ENCODE measurements at regions not wholly inside any gene's neighbourhood (a gene's known extent, or its start where the extent isn't known, plus 50 kb on each side); places are given as distances from the start of the nearest gene placed in this dataset.

DNA sequence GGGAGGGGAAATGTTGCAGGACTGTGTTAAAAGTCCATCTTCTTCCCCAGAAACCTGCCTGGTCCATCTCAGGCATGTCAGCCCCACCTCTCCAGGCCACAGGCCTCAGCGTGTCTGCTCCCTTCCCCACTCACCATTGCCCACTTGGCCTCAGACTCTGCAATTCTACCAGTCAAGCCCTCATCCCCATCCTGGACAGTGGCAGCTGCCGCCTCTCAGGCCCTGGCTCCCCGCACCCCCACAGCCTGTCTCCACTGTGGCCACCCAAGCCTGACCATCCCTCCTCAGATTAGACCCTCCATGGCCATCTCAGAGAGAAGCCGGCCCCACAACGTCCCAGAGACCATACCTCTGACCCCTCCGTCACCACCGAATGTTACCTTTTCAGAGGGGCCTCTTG is 89.9 kb downstream of the BARX1 start:
- WGBS (ENCODE audit: insufficient coverage), result 90% methylated on average over 7 of the region's 7 CpGs
- CTCF ChIA-PET, result no interaction called here
- H3K9me3 ChIP-seq (ENCODE audit: control extremely low read depth in 1 of 3, control insufficient read depth in 2 of 3, insufficient read depth in 1 of 3, low read length in 2 of 3), result peaks cover 0 to 12% (median 0%) of the 10 kb centered on the region in 3 donors
- TF ChIP-seq, protein P1, sequence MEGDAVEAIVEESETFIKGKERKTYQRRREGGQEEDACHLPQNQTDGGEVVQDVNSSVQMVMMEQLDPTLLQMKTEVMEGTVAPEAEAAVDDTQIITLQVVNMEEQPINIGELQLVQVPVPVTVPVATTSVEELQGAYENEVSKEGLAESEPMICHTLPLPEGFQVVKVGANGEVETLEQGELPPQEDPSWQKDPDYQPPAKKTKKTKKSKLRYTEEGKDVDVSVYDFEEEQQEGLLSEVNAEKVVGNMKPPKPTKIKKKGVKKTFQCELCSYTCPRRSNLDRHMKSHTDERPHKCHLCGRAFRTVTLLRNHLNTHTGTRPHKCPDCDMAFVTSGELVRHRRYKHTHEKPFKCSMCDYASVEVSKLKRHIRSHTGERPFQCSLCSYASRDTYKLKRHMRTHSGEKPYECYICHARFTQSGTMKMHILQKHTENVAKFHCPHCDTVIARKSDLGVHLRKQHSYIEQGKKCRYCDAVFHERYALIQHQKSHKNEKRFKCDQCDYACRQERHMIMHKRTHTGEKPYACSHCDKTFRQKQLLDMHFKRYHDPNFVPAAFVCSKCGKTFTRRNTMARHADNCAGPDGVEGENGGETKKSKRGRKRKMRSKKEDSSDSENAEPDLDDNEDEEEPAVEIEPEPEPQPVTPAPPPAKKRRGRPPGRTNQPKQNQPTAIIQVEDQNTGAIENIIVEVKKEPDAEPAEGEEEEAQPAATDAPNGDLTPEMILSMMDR (IDR thresholded peaks at IDR 0.05), result no peak
- TF ChIP-seq EZH2 (IDR thresholded peaks at IDR 0.05; ENCODE audit: borderline replicate concordance, insufficient read depth, low read depth, low read length, poor library complexity, severe bottlenecking), result no peak
- H3K4me1 ChIP-seq (ENCODE audit: control insufficient read depth in 2 of 2, insufficient read depth in 2 of 2, low read length in 2 of 2), result no peaks in the 10 kb centered on the region
- no peak overlapping the region for H3K4me2 ChIP-seq (replicated peaks; ENCODE audit: low read depth, low read length, poor library complexity, severe bottlenecking)
- no peak overlapping the region for H3K9ac ChIP-seq (ENCODE audit: low read length)
- Mint-ChIP-seq H3K27ac (no peak overlapping the region), H3K27me3 (peaks cover 22% of the 10 kb centered on the region), H3K4me3 (no peak overlapping the region), H3K9me3 (ENCODE audit: insufficient read depth) (peaks cover 4% of the 10 kb centered on the region), H3K4me1 (no peaks in the 10 kb centered on the region)
- no peaks in the 10 kb centered on the region for H3K79me2 ChIP-seq (ENCODE audit: control insufficient read depth, insufficient read depth, low read length)
- intact Hi-C loops (cut with micrococcal nuclease), result no loop called here
- no peaks in the 10 kb centered on the region for H3K36me3 ChIP-seq (replicated peaks in 1 of 2; ENCODE audit: control extremely low read depth in 1 of 2, control insufficient read depth in 1 of 2, extremely low read depth in 1 of 2, insufficient read depth in 2 of 2, low read length in 1 of 2)
- peaks cover 0 to 20% (median 4%) of the 10 kb centered on the region in 4 experiments for H3K27me3 ChIP-seq (replicated peaks in 1 of 4; ENCODE audit: control extremely low read depth in 1 of 4, control insufficient read depth in 3 of 4, insufficient read depth in 4 of 4, low read length in 3 of 4)
- no peak overlapping the region for H3K4me3 ChIP-seq (ENCODE audit: control extremely low read depth in 1 of 5, extremely low read depth in 1 of 5, insufficient read depth in 1 of 5, low read depth in 2 of 5, low read length in 4 of 5)
- POLR2A ChIA-PET, result no interaction called here
- DNase-seq (no peak), ATAC-seq (ENCODE audit: low read depth) (no peak)
- H2AFZ ChIP-seq (ENCODE audit: insufficient read depth, low read depth, low read length, poor library complexity, severe bottlenecking), result no peak overlapping the region
- no peaks in the 10 kb centered on the region for H4K20me1 ChIP-seq (ENCODE audit: control insufficient read depth, insufficient read depth, low read length, poor library complexity, severe bottlenecking)
- no peak overlapping the region for H3K27ac ChIP-seq (ENCODE audit: low read length in 2 of 2)

DNA sequence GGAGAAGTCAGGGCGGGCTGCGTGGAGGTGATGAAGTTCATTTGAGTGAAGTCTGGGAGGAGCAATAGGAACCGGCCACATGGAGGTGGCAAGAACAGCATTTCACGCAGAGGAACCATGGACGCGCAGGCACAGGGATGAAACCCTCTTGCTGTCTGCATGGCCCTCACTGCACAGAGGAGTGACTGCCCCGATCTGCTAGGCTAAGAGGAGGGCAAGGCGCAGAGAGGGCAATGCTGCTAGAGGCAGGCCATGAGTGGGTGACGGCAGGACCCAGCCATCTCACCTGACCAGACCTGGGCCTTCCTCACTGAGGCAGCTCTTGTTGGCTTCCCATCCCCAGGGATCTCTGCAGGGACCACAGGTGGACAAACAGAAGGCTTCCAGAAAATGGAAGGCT is 90.3 kb downstream of the BARX1 start:
- ATAC-seq (ENCODE audit: low read depth), result no peak
- H3K27me3 ChIP-seq (replicated peaks in 1 of 4; ENCODE audit: control extremely low read depth in 1 of 4, control insufficient read depth in 3 of 4, insufficient read depth in 4 of 4, low read length in 3 of 4), result peaks cover 0 to 21% (median 4%) of the 10 kb centered on the region in 4 experiments
- no peak overlapping the region for H3K9ac ChIP-seq (ENCODE audit: low read length)
- no peak overlapping the region for H2AFZ ChIP-seq (ENCODE audit: insufficient read depth, low read depth, low read length, poor library complexity, severe bottlenecking)
- H3K36me3 ChIP-seq (replicated peaks in 1 of 2; ENCODE audit: control extremely low read depth in 1 of 2, control insufficient read depth in 1 of 2, extremely low read depth in 1 of 2, insufficient read depth in 2 of 2, low read length in 1 of 2), result no peaks in the 10 kb centered on the region
- no peak overlapping the region for H3K4me3 ChIP-seq (ENCODE audit: control extremely low read depth in 1 of 5, extremely low read depth in 1 of 5, insufficient read depth in 1 of 5, low read depth in 2 of 5, low read length in 4 of 5)
- Mint-ChIP-seq H3K9me3 (ENCODE audit: insufficient read depth) (peaks cover 4% of the 10 kb centered on the region), H3K27ac (no peak overlapping the region), H3K4me1 (no peaks in the 10 kb centered on the region), H3K4me3 (no peak overlapping the region), H3K27me3 (peaks cover 26% of the 10 kb centered on the region)
- no peak overlapping the region for H3K27ac ChIP-seq (ENCODE audit: low read length in 2 of 2)
- H3K79me2 ChIP-seq (ENCODE audit: control insufficient read depth, insufficient read depth, low read length), result no peaks in the 10 kb centered on the region
- intact Hi-C loops (cut with micrococcal nuclease), result no loop called here
- DNase-seq, result no peak
- ChIA-PET CTCF (no interaction called here), POLR2A (no interaction called here)
- no peaks in the 10 kb centered on the region for H4K20me1 ChIP-seq (ENCODE audit: control insufficient read depth, insufficient read depth, low read length, poor library complexity, severe bottlenecking)
- no peaks in the 10 kb centered on the region for H3K4me1 ChIP-seq (ENCODE audit: control insufficient read depth in 2 of 2, insufficient read depth in 2 of 2, low read length in 2 of 2)
- WGBS (ENCODE audit: insufficient coverage), result 90% methylated on average over 9 of the region's 9 CpGs
- peaks cover 0 to 13% (median 0%) of the 10 kb centered on the region in 3 donors for H3K9me3 ChIP-seq (ENCODE audit: control extremely low read depth in 1 of 3, control insufficient read depth in 2 of 3, insufficient read depth in 1 of 3, low read length in 2 of 3)
- H3K4me2 ChIP-seq (replicated peaks; ENCODE audit: low read depth, low read length, poor library complexity, severe bottlenecking), result no peak overlapping the region
- TF ChIP-seq EZH2 (IDR thresholded peaks at IDR 0.05; ENCODE audit: borderline replicate concordance, insufficient read depth, low read depth, low read length, poor library complexity, severe bottlenecking), result no peak
- TF ChIP-seq, protein P1 (IDR thresholded peaks at IDR 0.05), result no peak

Data from B cell (primary cell).